Smooth muscle cell (in vitro differentiated cells): ENCODE measurements at regions not wholly inside any gene's neighbourhood (a gene's known extent, or its start where the extent isn't known, plus 50 kb on each side); places are given as distances from the start of the nearest gene placed in this dataset.

Experiments used
- DNase-seq: peaks from one replicate; lab custom pipeline; 2025; ENCODE audit not compliant: unreplicated experiment; lab: John Stamatoyannopoulos, UW
- H2AFZ ChIP-seq: fragments of 200-600 bp; sonication (generic); 2 replicates; pipeline ENCODE4 v1.6.0; 2016; ENCODE audit warnings: antibody characterized with exemption, low read depth, mild to moderate bottlenecking
- H3F3A ChIP-seq: fragments of 200-600 bp; sonication (generic); 2 replicates; pipeline ENCODE4 v1.6.0; 2017; ENCODE audit warnings: antibody characterized with exemption, low read depth
- H3K27ac ChIP-seq: fragments of 200-600 bp; sonication (generic); 2 replicates; pipeline ENCODE4 v1.5.1; 2016; ENCODE audit warnings: low read depth, mild to moderate bottlenecking
- H3K27me3 ChIP-seq: fragments of 200-600 bp; sonication (generic); 2 replicates; pipeline ENCODE4 v1.6.1; 2016; ENCODE audit warnings: low read depth, mild to moderate bottlenecking
- H3K36me3 ChIP-seq: fragments of 200-600 bp; sonication (generic); 2 replicates; pipeline ENCODE4 v1.5.1; 2016; ENCODE audit warnings: low read depth
- H3K4me1 ChIP-seq: fragments of 200-600 bp; sonication (generic); 2 replicates; pipeline ENCODE4 v1.5.1; 2016; ENCODE audit warnings: low read depth
- H3K4me2 ChIP-seq: fragments of 200-600 bp; sonication (generic); 2 replicates; pipeline ENCODE4 v1.6.0; 2016; ENCODE audit warnings: mild to moderate bottlenecking
- H3K4me3 ChIP-seq: fragments of 200-600 bp; sonication (generic); 2 replicates; pipeline ENCODE4 v1.5.1; 2016; ENCODE audit warnings: mild to moderate bottlenecking
- H3K79me2 ChIP-seq: fragments of 200-600 bp; sonication (generic); 2 replicates; pipeline ENCODE4 v1.6.0; 2016; ENCODE audit warnings: low read depth, mild to moderate bottlenecking
- H3K9ac ChIP-seq: fragments of 200-600 bp; sonication (generic); 2 replicates; pipeline ENCODE4 v1.6.0; 2016; ENCODE audit warnings: low read depth
- H3K9me3 ChIP-seq: fragments of 200-600 bp; sonication (generic); replicated peaks from 2 replicates; pipeline ENCODE4 v1.5.1; 2016; ENCODE audit warnings: low read depth
- H4K20me1 ChIP-seq: fragments of 200-600 bp; sonication (generic); 2 replicates; pipeline ENCODE4 v1.6.0; 2016; ENCODE audit warnings: low read depth
- CTCF ChIP-seq: fragments of 200-600 bp; sonication (generic); IDR thresholded peaks from 2 replicates; pipeline ENCODE4 v1.5.1; 2017; ENCODE audit warnings: borderline replicate concordance, mild to moderate bottlenecking, antibody characterized with exemption; ENCODE audit not compliant: insufficient read depth, poor library complexity, severe bottlenecking
- WGBS: methylation state at CpG from one replicate; pipeline ENCODE4 v1.1.7; 2016; ENCODE audit warnings: low lambda C conversion rate; 5-methylcytosine and 5-hydroxymethylcytosine counted together

GRCh38 chr18:70732188-70732587, 443.3 kb downstream of the SOCS6 start:
- no peak for TF ChIP-seq CTCF
- H3K36me3 ChIP-seq: no peaks in the 10 kb centered on the region
- no peak for DNase-seq
- no peaks in the 10 kb centered on the region for H3K9me3 ChIP-seq
- H3F3A ChIP-seq: no peaks in the 10 kb centered on the region
- no peaks in the 10 kb centered on the region for H3K4me1 ChIP-seq
- H3K27ac ChIP-seq: no peak overlapping the region
- H3K4me3 ChIP-seq: no peak overlapping the region
- no peaks in the 10 kb centered on the region for H3K27me3 ChIP-seq
- no peaks in the 10 kb centered on the region for H3K79me2 ChIP-seq
- 72% methylated on average over 8 of the region's 8 CpGs for WGBS
- H3K4me2 ChIP-seq: no peak overlapping the region
- H2AFZ ChIP-seq: no peak overlapping the region
- H3K9ac ChIP-seq: no peak overlapping the region
- no peaks in the 10 kb centered on the region for H4K20me1 ChIP-seq

DNA sequence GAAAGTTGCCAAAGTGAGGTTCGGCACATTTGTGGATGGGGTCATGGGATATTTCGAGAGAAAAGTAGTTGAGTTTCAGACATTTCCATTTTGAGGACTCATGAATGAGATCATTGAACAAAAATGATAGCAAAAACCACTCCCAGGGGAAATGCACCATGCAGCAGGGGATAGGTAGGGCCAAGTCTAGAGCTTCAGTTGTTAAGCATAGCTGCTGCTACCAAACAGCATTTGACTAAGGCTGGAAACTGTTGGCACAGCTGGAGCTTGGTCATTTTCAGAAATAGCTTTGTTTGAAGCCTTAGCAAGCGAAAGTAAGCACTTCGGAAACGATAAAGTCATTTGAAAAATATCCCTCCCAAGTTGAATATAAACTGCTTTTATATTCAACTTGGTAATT, 431.8 kb downstream of the SOCS6 start:
- Histone ChIP-seq H3K4me2 (no peak overlapping the region), H3K27me3 (no peaks in the 10 kb centered on the region), H3K9ac (no peak overlapping the region), H3K9me3 (no peaks in the 10 kb centered on the region), H3F3A (no peaks in the 10 kb centered on the region), H3K36me3 (no peaks in the 10 kb centered on the region), H3K79me2 (no peaks in the 10 kb centered on the region), H3K4me3 (no peak overlapping the region), H3K4me1 (no peaks in the 10 kb centered on the region), H2AFZ (no peak overlapping the region), H3K27ac (no peak overlapping the region), H4K20me1 (no peaks in the 10 kb centered on the region)
- no peak for DNase-seq
- 91% methylated on average over 5 of the region's 5 CpGs for WGBS
- no peak for TF ChIP-seq CTCF

- 84% methylated on average over 3 of the region's 3 CpGs for WGBS
- Histone ChIP-seq H3K27me3 (no peaks in the 10 kb centered on the region), H3K4me2 (no peak overlapping the region), H3K27ac (no peak overlapping the region), H3K9ac (no peak overlapping the region), H3K9me3 (no peaks in the 10 kb centered on the region), H3K36me3 (no peaks in the 10 kb centered on the region), H2AFZ (no peak overlapping the region), H3K4me3 (no peak overlapping the region), H3F3A (no peaks in the 10 kb centered on the region), H3K4me1 (no peaks in the 10 kb centered on the region), H3K79me2 (no peaks in the 10 kb centered on the region), H4K20me1 (no peaks in the 10 kb centered on the region)
- no peak for DNase-seq
- TF ChIP-seq CTCF: no peak
Observed at GRCh38 chr18:70709720-70710119, 420.9 kb downstream of the SOCS6 start.

DNA sequence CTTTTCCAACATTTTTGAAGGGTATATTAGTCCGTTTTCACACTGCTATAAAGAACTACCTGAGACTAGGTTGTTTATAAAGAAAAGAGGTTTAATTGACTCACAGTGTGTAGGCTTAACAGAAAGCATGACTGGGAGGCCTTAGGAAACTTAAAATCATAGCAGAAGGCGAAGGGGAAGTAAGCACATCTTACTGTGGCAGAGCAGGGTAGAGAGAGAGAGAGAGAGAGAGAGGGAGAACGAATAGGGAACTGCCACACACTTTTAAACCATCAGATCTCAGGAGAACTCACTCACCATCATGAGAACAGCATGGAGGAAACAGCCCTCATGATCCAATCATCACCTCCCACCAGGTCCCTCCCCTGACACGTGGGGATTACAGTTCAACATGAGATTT, 420.3 kb downstream of the SOCS6 start:
- no peaks in the 10 kb centered on the region for H3K4me1 ChIP-seq
- no peaks in the 10 kb centered on the region for H3K9me3 ChIP-seq
- no peak for DNase-seq
- no peaks in the 10 kb centered on the region for H3K79me2 ChIP-seq
- WGBS: 47% methylated on average over 4 of the region's 4 CpGs
- no peaks in the 10 kb centered on the region for H3F3A ChIP-seq
- no peaks in the 10 kb centered on the region for H4K20me1 ChIP-seq
- TF ChIP-seq CTCF: no peak
- no peak overlapping the region for H2AFZ ChIP-seq
- no peak overlapping the region for H3K9ac ChIP-seq
- no peak overlapping the region for H3K4me3 ChIP-seq
- no peak overlapping the region for H3K4me2 ChIP-seq
- H3K36me3 ChIP-seq: no peaks in the 10 kb centered on the region
- no peak overlapping the region for H3K27ac ChIP-seq
- H3K27me3 ChIP-seq: no peaks in the 10 kb centered on the region
